ENCODE measurements at regions not wholly inside any gene's neighbourhood (a gene's known extent, or its start where the extent isn't known, plus 50 kb on each side); places are given as distances from the start of the nearest gene placed in this dataset.

DNA sequence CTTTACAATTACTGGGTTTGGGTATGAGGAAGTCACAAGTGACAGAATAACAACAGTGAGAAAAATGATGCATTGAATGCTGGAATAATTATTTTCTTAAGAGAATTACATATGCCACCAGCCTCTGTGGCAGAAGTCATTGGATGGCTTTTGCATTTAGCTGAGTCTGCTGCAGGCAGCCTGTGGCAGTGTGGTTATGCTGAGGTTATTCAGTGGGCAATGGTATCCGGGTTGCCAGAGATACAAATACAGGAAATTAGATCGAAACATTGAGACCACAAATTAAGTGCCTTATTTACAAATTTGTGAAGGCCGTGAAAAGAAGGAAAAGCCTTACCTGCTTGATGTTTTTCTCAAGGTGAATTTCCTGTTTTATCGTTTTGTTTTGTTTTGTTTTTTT is 1050.0 kb downstream of the GALC start:
- Histone ChIP-seq H2AFZ (ENCODE audit: low read depth, low read length) (no peak overlapping the region), H3K36me3 (ENCODE audit: insufficient read depth, low read length) (no peaks in the 10 kb centered on the region), H3K9me3 (ENCODE audit: low read length) (no peaks in the 10 kb centered on the region), H3K27me3 (ENCODE audit: insufficient read depth, low read depth, low read length) (no peaks in the 10 kb centered on the region), H3F3A (ENCODE audit: insufficient read depth, low read length, poor library complexity, severe bottlenecking) (no peaks in the 10 kb centered on the region), H3K4me3 (ENCODE audit: low read length) (no peak overlapping the region), H4K20me1 (ENCODE audit: insufficient read depth) (no peaks in the 10 kb centered on the region), H3K79me2 (replicated peaks; ENCODE audit: insufficient read depth, low read length) (no peaks in the 10 kb centered on the region), H3K9me2 (ENCODE audit: insufficient read depth, low read length) (no peaks in the 10 kb centered on the region), H3K9ac (ENCODE audit: low read length) (no peak overlapping the region), H3K4me2 (ENCODE audit: low read length) (no peak overlapping the region), H3K27ac (ENCODE audit: low read length) (no peak overlapping the region)
- no peak for TF ChIP-seq MXI1 (conservative IDR thresholded peaks at IDR 0.05; ENCODE audit: poor library complexity, severe bottlenecking)
- TF ChIP-seq POLR2AphosphoS5 (IDR thresholded peaks at IDR 0.05) = no peak
- TF ChIP-seq EP300 (conservative IDR thresholded peaks at IDR 0.05; ENCODE audit: poor library complexity, severe bottlenecking) = no peak
- no peak for TF ChIP-seq SMC3 (conservative IDR thresholded peaks at IDR 0.05; ENCODE audit: poor library complexity)
- TF ChIP-seq TAF1 (IDR thresholded peaks at IDR 0.05; ENCODE audit: low read depth) = no peak
- no peak for TF ChIP-seq RAD21 (conservative IDR thresholded peaks at IDR 0.05)
- TF ChIP-seq, protein P1, sequence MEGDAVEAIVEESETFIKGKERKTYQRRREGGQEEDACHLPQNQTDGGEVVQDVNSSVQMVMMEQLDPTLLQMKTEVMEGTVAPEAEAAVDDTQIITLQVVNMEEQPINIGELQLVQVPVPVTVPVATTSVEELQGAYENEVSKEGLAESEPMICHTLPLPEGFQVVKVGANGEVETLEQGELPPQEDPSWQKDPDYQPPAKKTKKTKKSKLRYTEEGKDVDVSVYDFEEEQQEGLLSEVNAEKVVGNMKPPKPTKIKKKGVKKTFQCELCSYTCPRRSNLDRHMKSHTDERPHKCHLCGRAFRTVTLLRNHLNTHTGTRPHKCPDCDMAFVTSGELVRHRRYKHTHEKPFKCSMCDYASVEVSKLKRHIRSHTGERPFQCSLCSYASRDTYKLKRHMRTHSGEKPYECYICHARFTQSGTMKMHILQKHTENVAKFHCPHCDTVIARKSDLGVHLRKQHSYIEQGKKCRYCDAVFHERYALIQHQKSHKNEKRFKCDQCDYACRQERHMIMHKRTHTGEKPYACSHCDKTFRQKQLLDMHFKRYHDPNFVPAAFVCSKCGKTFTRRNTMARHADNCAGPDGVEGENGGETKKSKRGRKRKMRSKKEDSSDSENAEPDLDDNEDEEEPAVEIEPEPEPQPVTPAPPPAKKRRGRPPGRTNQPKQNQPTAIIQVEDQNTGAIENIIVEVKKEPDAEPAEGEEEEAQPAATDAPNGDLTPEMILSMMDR (IDR thresholded peaks at IDR 0.05; ENCODE audit: poor library complexity, severe bottlenecking) = no peak
- TF ChIP-seq EZH2 (IDR thresholded peaks at IDR 0.05; ENCODE audit: borderline replicate concordance, insufficient read depth, low read length, poor library complexity, severe bottlenecking) = no peak

- H3K9me2 ChIP-seq (ENCODE audit: insufficient read depth, low read length) = no peaks in the 10 kb centered on the region
- no peaks in the 10 kb centered on the region for H3K9me3 ChIP-seq (ENCODE audit: low read length)
- no peak overlapping the region for H3K4me3 ChIP-seq (ENCODE audit: low read length)
- H2AFZ ChIP-seq (ENCODE audit: low read depth, low read length) = no peak overlapping the region
- no peaks in the 10 kb centered on the region for H3K79me2 ChIP-seq (replicated peaks; ENCODE audit: insufficient read depth, low read length)
- H3K27ac ChIP-seq (ENCODE audit: low read length) = no peak overlapping the region
- no peaks in the 10 kb centered on the region for H3K27me3 ChIP-seq (ENCODE audit: insufficient read depth, low read depth, low read length)
- TF ChIP-seq REST (IDR thresholded peaks at IDR 0.05; ENCODE audit: borderline replicate concordance) (no peak), POLR2AphosphoS5 (IDR thresholded peaks at IDR 0.05) (no peak), SMC3 (conservative IDR thresholded peaks at IDR 0.05; ENCODE audit: poor library complexity) (no peak), RAD21 (conservative IDR thresholded peaks at IDR 0.05) (no peak), EZH2 (IDR thresholded peaks at IDR 0.05; ENCODE audit: borderline replicate concordance, insufficient read depth, low read length, poor library complexity, severe bottlenecking) (no peak), MXI1 (conservative IDR thresholded peaks at IDR 0.05; ENCODE audit: poor library complexity, severe bottlenecking) (no peak), TAF1 (IDR thresholded peaks at IDR 0.05; ENCODE audit: low read depth) (no peak), EP300 (conservative IDR thresholded peaks at IDR 0.05; ENCODE audit: poor library complexity, severe bottlenecking) (no peak)
- TF ChIP-seq, protein P1 (IDR thresholded peaks at IDR 0.05; ENCODE audit: poor library complexity, severe bottlenecking) = no peak
- H3K9ac ChIP-seq (ENCODE audit: low read length) = no peak overlapping the region
- H3K36me3 ChIP-seq (ENCODE audit: insufficient read depth, low read length) = no peaks in the 10 kb centered on the region
- H3F3A ChIP-seq (ENCODE audit: insufficient read depth, low read length, poor library complexity, severe bottlenecking) = no peaks in the 10 kb centered on the region
- H3K4me2 ChIP-seq (ENCODE audit: low read length) = no peak overlapping the region
- H4K20me1 ChIP-seq (ENCODE audit: insufficient read depth) = no peaks in the 10 kb centered on the region
These were observed 1052.9 kb downstream of the GALC start for GRCh38 chr14:86940106-86940505.
